ENCODE measurements at regions not wholly inside any gene's neighbourhood (a gene's known extent, or its start where the extent isn't known, plus 50 kb on each side); places are given as distances from the start of the nearest gene placed in this dataset.
"Not testable (repeated sequence)": the region's sequence is repeated elsewhere in the genome, so short reads cannot be mapped to it uniquely, and the experiment has no call there.

DNA sequence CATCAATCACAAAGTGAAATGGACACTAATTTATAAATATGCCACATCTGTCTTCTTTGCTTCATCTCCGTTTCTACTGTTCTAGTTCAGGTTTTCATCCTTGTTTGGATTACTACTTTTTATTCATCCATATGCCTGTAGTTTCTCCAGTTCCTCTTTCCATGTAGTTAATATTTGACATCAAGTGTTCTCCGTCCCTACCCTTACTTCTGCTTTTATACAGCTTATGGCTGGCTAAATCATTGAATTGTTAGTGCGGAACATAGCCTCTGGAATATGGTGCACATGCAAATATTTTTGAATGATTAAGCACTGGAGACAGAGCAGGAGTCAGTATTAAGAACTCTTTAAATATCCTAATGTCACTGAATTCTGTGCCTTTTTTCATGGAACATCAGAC, 230.0 kb upstream of the PPP1R3A start:
- H3K4me1 ChIP-seq (replicated peaks) = no peaks in the 10 kb centered on the region
- H3K36me3 ChIP-seq = no peaks in the 10 kb centered on the region
- H3K27ac ChIP-seq = no peak overlapping the region
- H3K4me3 ChIP-seq = no peak overlapping the region
- H3K9me3 ChIP-seq = no peaks in the 10 kb centered on the region
- intact Hi-C loops (cut with DNase I) = no loop called here
- 72% methylated on average over 3 of the region's 3 CpGs for WGBS
- no peak for DNase-seq (ENCODE audit: low spot score)
- no peak for TF ChIP-seq POLR2AphosphoS5 (IDR thresholded peaks at IDR 0.05)
- H3K27me3 ChIP-seq (replicated peaks; ENCODE audit: insufficient read depth) = no peaks in the 10 kb centered on the region

GRCh38 chr7:114141415-114141814, 222.6 kb upstream of the PPP1R3A start:
- no peak overlapping the region for H3K4me3 ChIP-seq
- TF ChIP-seq POLR2A (IDR thresholded peaks at IDR 0.05) (no peak), POLR2AphosphoS5 (IDR thresholded peaks at IDR 0.05) (no peak)
- TF ChIP-seq, protein P1, sequence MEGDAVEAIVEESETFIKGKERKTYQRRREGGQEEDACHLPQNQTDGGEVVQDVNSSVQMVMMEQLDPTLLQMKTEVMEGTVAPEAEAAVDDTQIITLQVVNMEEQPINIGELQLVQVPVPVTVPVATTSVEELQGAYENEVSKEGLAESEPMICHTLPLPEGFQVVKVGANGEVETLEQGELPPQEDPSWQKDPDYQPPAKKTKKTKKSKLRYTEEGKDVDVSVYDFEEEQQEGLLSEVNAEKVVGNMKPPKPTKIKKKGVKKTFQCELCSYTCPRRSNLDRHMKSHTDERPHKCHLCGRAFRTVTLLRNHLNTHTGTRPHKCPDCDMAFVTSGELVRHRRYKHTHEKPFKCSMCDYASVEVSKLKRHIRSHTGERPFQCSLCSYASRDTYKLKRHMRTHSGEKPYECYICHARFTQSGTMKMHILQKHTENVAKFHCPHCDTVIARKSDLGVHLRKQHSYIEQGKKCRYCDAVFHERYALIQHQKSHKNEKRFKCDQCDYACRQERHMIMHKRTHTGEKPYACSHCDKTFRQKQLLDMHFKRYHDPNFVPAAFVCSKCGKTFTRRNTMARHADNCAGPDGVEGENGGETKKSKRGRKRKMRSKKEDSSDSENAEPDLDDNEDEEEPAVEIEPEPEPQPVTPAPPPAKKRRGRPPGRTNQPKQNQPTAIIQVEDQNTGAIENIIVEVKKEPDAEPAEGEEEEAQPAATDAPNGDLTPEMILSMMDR (IDR thresholded peaks at IDR 0.05) = no peak
- 69% methylated on average over 3 of the region's 3 CpGs for WGBS
- H3K27me3 ChIP-seq (replicated peaks; ENCODE audit: insufficient read depth) = no peaks in the 10 kb centered on the region
- H3K4me1 ChIP-seq (replicated peaks) = no peaks in the 10 kb centered on the region
- DNase-seq (ENCODE audit: low spot score) = no peak
- no peaks in the 10 kb centered on the region for H3K9me3 ChIP-seq
- no peak overlapping the region for H3K27ac ChIP-seq
- H3K36me3 ChIP-seq = no peaks in the 10 kb centered on the region
- intact Hi-C loops (cut with DNase I) = no loop called here

DNA sequence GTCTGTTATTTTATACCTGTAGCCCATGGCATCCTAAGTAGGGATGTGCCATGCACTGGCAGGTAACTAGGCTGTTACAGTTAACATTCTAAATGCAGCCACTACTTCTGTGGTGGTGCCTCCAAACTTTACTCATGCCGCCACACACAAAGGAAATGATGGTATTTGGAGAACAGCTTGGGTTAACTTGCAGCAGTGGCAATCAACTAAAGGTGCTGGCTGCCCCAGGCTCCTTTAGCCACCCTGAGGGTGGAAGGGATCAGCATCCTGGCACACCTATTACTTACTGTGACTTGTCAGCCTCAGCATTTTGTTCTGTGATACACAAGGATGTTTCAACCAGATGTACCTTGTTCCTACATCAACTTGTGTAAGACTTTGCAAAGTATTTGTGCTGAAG, 221.8 kb upstream of the PPP1R3A start:
- TF ChIP-seq POLR2A (IDR thresholded peaks at IDR 0.05) (no peak), POLR2AphosphoS5 (IDR thresholded peaks at IDR 0.05) (no peak)
- TF ChIP-seq, protein P1 (IDR thresholded peaks at IDR 0.05) = no peak
- Histone ChIP-seq H3K4me1 (replicated peaks) (no peaks in the 10 kb centered on the region), H3K36me3 (no peaks in the 10 kb centered on the region), H3K27ac (no peak overlapping the region), H3K4me3 (no peak overlapping the region), H3K27me3 (replicated peaks; ENCODE audit: insufficient read depth) (no peaks in the 10 kb centered on the region), H3K9me3 (no peaks in the 10 kb centered on the region)
- intact Hi-C loops (cut with DNase I) = no loop called here
- WGBS = 87% methylated on average over 1 of the region's 1 CpG
- DNase-seq (ENCODE audit: low spot score) = no peak

DNA sequence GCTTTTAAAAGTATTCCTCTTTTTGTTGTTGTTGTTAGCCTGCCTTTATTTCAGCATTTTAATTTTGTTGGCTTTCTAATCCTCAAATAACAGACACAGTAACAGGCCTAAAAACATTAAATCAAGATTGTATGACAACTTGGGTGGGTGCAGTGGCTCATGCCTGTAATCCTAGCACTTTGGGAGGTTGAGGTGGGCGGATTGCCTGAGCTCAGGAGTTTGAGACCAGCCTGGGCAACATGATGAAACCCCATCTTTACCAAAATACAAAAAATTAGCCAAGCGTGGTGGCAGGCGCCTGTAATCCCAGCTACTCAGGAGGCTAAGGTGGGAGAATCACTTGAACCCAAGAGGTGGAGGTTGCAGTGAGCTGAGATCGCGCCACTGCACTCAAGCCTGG, 220.9 kb upstream of the PPP1R3A start:
- H3K4me1 ChIP-seq (replicated peaks); H3K36me3 ChIP-seq; H3K27ac ChIP-seq; H3K4me3 ChIP-seq; intact Hi-C loops (cut with DNase I); H3K27me3 ChIP-seq (replicated peaks; ENCODE audit: insufficient read depth); DNase-seq (ENCODE audit: low spot score); H3K9me3 ChIP-seq: not testable (repeated sequence)
- WGBS = 95% methylated on average over 5 of the region's 5 CpGs

DNA sequence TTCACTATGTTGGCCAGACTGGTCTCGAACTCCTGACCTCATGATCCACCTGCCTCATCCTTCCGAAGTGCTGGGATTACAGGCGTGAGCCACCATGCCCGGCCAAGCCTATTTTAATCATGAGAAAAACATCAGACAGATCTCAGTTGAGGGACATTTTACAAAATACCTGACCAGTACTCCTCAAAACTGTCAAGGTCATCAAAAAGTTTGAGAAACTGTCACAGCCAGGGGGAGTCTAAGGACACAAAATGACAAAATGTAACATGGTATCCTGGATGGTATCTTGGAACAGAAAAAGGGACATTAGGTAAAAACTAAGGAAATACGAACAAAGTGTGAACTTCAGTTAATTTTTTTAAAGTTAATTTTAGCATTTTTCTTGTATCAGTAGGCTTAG, 219.8 kb upstream of the PPP1R3A start:
- Histone ChIP-seq H3K36me3 (no peaks in the 10 kb centered on the region), H3K27me3 (replicated peaks; ENCODE audit: insufficient read depth) (no peaks in the 10 kb centered on the region), H3K27ac (no peak overlapping the region), H3K4me1 (replicated peaks) (no peaks in the 10 kb centered on the region), H3K4me3 (no peak overlapping the region), H3K9me3 (no peaks in the 10 kb centered on the region)
- WGBS = 95% methylated on average over 5 of the region's 5 CpGs
- intact Hi-C loops (cut with DNase I) = no loop called here
- DNase-seq (ENCODE audit: low spot score) = no peak
- TF ChIP-seq POLR2AphosphoS5 (IDR thresholded peaks at IDR 0.05) = no peak
- TF ChIP-seq POLR2A (IDR thresholded peaks at IDR 0.05) = no peak

GRCh38 chr7:114133717-114134116, 214.9 kb upstream of the PPP1R3A start:
- Histone ChIP-seq H3K9me3 (no peaks in the 10 kb centered on the region), H3K27me3 (replicated peaks; ENCODE audit: insufficient read depth) (no peaks in the 10 kb centered on the region), H3K4me3 (no peak overlapping the region), H3K36me3 (no peaks in the 10 kb centered on the region), H3K4me1 (replicated peaks) (no peaks in the 10 kb centered on the region), H3K27ac (no peak overlapping the region)
- intact Hi-C loops (cut with DNase I) = no loop called here
- DNase-seq (ENCODE audit: low spot score) = no peak
- TF ChIP-seq, protein P1 (IDR thresholded peaks at IDR 0.05) = no peak
- TF ChIP-seq POLR2AphosphoS5 (IDR thresholded peaks at IDR 0.05) (no peak), POLR2A (IDR thresholded peaks at IDR 0.05) (no peak)
